GM18507 (cell line): ENCODE measurements at regions not wholly inside any gene's neighbourhood (a gene's known extent, or its start where the extent isn't known, plus 50 kb on each side); places are given as distances from the start of the nearest gene placed in this dataset.
"Not testable (repeated sequence)": the region's sequence is repeated elsewhere in the genome, so short reads cannot be mapped to it uniquely, and the experiment has no call there.

Source experiments
- DNase-seq: peaks from one replicate; pipeline ENCODE4 v3.0.0; 2011; ENCODE audit warnings: low read depth; ENCODE audit not compliant: insufficient read length; ENCODE audit errors: extremely low spot score
- FAIRE-seq: peaks from 2 replicates; lab custom pipeline; 2011; peaks lifted over from hg19 to GRCh38; lab: Jason Lieb, UNC

GRCh38 chr10:94214481-94214893 lies 148.3 kb downstream of the NOC3L start:
- DNase-seq (no peak), FAIRE-seq (no peak)

GRCh38 chr10:94216201-94216600 lies 146.5 kb downstream of the NOC3L start:
- FAIRE-seq (no peak), DNase-seq (no peak)

GRCh38 chr10:94217411-94217810 lies 145.3 kb downstream of the NOC3L start:
- FAIRE-seq: no peak

GRCh38 chr10:94218493-94219183 lies 144.1 kb downstream of the NOC3L start:
- FAIRE-seq: no peak
- no peak for DNase-seq

More at GRCh38 chr10:94217411-94217810, 145.3 kb downstream of the NOC3L start:
- DNase-seq: no peak

GRCh38 chr10:94219829-94220228 lies 142.9 kb downstream of the NOC3L start:
- FAIRE-seq (no peak), DNase-seq (no peak)

- FAIRE-seq: no peak
Observed at GRCh38 chr10:94220717-94221116, 142.0 kb downstream of the NOC3L start.

GRCh38 chr10:94223702-94224370 lies 138.9 kb downstream of the NOC3L start:
- no peak for FAIRE-seq

More at GRCh38 chr10:94220717-94221116, 142.0 kb downstream of the NOC3L start:
- no peak for DNase-seq

GRCh38 chr10:94224656-94225055 lies 138.1 kb downstream of the NOC3L start:
- FAIRE-seq: no peak
- no peak for DNase-seq

More at GRCh38 chr10:94223702-94224370, 138.9 kb downstream of the NOC3L start:
- no peak for DNase-seq

GRCh38 chr10:94225589-94225988 lies 137.2 kb downstream of the NOC3L start:
- no peak for FAIRE-seq
- no peak for DNase-seq

GRCh38 chr10:94230134-94230785 lies 132.5 kb downstream of the NOC3L start:
- DNase-seq (no peak), FAIRE-seq (no peak)

GRCh38 chr10:94232711-94233383 lies 129.9 kb downstream of the NOC3L start:
- FAIRE-seq (no peak), DNase-seq (no peak)

GRCh38 chr10:94235461-94235860 lies 127.3 kb downstream of the NOC3L start:
- FAIRE-seq (no peak), DNase-seq (no peak)

GRCh38 chr10:94238006-94238617 lies 124.6 kb downstream of the NOC3L start:
- DNase-seq (no peak), FAIRE-seq (no peak)

GRCh38 chr10:94239696-94240095 lies 123.0 kb downstream of the NOC3L start:
- FAIRE-seq (no peak), DNase-seq (no peak)

- FAIRE-seq (no peak), DNase-seq (no peak)
Observed at GRCh38 chr10:94240491-94240890, 122.2 kb downstream of the NOC3L start.

- DNase-seq: no peak
- FAIRE-seq: no peak
Observed at GRCh38 chr10:94240901-94241300, 121.8 kb downstream of the NOC3L start.

- no peak for FAIRE-seq
- DNase-seq: no peak
Observed at GRCh38 chr10:94251098-94251497, 111.6 kb downstream of the NOC3L start.

GRCh38 chr10:94251568-94251967 lies 111.2 kb downstream of the NOC3L start:
- DNase-seq: no peak
- no peak for FAIRE-seq

- DNase-seq, FAIRE-seq: not testable (repeated sequence)
Observed at GRCh38 chr10:94257407-94257806, 105.3 kb downstream of the NOC3L start.

GRCh38 chr10:94260455-94260854 lies 102.3 kb downstream of the NOC3L start:
- FAIRE-seq: no peak
- no peak for DNase-seq
